A549 (cell line): ENCODE measurements at regions not wholly inside any gene's neighbourhood (a gene's known extent, or its start where the extent isn't known, plus 50 kb on each side); places are given as distances from the start of the nearest gene placed in this dataset.

Source experiments
- ATAC-seq, 2 experiments: fragments of 200-7000 bp in 1 of 2; fragments of >200 bp in 1 of 2; cut with Nextera tagmentation in 1 of 2; cut with Tn5 transposase in 1 of 2; 3 replicates each; pipeline versions ENCODE4 v1.8.0 to v1.9.1; 2018 to 2020; ENCODE audit warnings: mild to moderate bottlenecking in 1 of 2, moderate library complexity in 1 of 2
- CTCF ChIA-PET: fragments of 300-600 bp; sonication (Branson Sonifier 250); formaldehyde crosslinking; extraction: SDS; loops from one replicate; lab custom pipeline; 2021; ENCODE audit warnings: antibody characterized with exemption, inconsistent platforms; lab: Yijun Ruan, JAX
- POLR2A ChIA-PET: fragments of 350-600 bp; formaldehyde crosslinking; extraction: SDS; loops from one replicate; lab custom pipeline; 2021; ENCODE audit warnings: antibody characterized with exemption, inconsistent platforms; lab: Yijun Ruan, JAX
- DNase-seq, 2 experiments: peaks; one replicate each; pipeline versions ENCODE4 v3.0.0 to v3.0.0-alpha.2; 2011 to 2016; ENCODE audit warnings: low read depth in 1 of 2, low spot score in 1 of 2
- FAIRE-seq: peaks from 2 replicates; lab custom pipeline; 2011; peaks lifted over from hg19 to GRCh38; lab: Jason Lieb, UNC
- H3K27ac ChIP-seq, 2 experiments: fragments of >200 bp; sonication (Bioruptor Twin); formaldehyde crosslinking; 3 replicates each; pipeline ENCODE4 v1.5.1; 2016 to 2017
- H3K4me1 ChIP-seq: fragments of >200 bp; sonication (Bioruptor Twin); formaldehyde crosslinking; 3 replicates; pipeline ENCODE4 v1.6.1; 2016
- H3K4me2 ChIP-seq: fragments of >200 bp; sonication (Bioruptor Twin); formaldehyde crosslinking; 3 replicates; pipeline ENCODE4 v1.6.1; 2016
- H3K4me3 ChIP-seq: fragments of >200 bp; sonication (Bioruptor Twin); formaldehyde crosslinking; 3 replicates; pipeline ENCODE4 v1.5.1; 2016
- H3K9me3 ChIP-seq: fragments of >200 bp; sonication (Bioruptor Twin); formaldehyde crosslinking; 3 replicates; pipeline ENCODE4 v1.6.1; 2016
- ATOH8 ChIP-seq: fragments of 250-450 bp; sonication (Bioruptor Pico); IDR thresholded peaks from 2 replicates; pipeline ENCODE4 v1.5.0; 2020; ENCODE audit warnings: low read depth, mild to moderate bottlenecking, moderate library complexity
- BHLHE40 ChIP-seq: IDR thresholded peaks from 2 replicates; pipeline ENCODE4 v1.6.1; 2012; ENCODE audit warnings: low read depth, low read length, inconsistent platforms
- CBX8 ChIP-seq: fragments of 200-600 bp; sonication (generic); IDR thresholded peaks from 2 replicates; pipeline ENCODE4 v1.6.1; 2016
- CEBPB ChIP-seq, 2 experiments: fragments of >200 bp in 1 of 2; sonication (Bioruptor Twin) in 1 of 2; formaldehyde crosslinking in 1 of 2; IDR thresholded peaks; 2 replicates each; pipeline ENCODE4 v1.6.1; 2012 to 2016
- CTCF ChIP-seq: fragments of >200 bp; sonication (Bioruptor Twin); formaldehyde crosslinking; IDR thresholded peaks from 3 replicates; pipeline ENCODE4 v1.5.1; 2016
- EHF ChIP-seq: fragments of 250-450 bp; sonication (Bioruptor Pico); IDR thresholded peaks from 2 replicates; pipeline ENCODE4 v1.5.0; 2020; ENCODE audit warnings: mild to moderate bottlenecking
- EHMT2 ChIP-seq: fragments of 200-600 bp; sonication (generic); IDR thresholded peaks from 2 replicates; pipeline ENCODE4 v1.6.1; 2016; ENCODE audit warnings: antibody characterized with exemption, low read depth, mild to moderate bottlenecking, moderate library complexity
- ELK1 ChIP-seq: fragments of 150-350 bp; IDR thresholded peaks from 2 replicates; pipeline ENCODE4 v1.6.1; 2014; ENCODE audit warnings: low read depth, mild to moderate bottlenecking, low read length
- FOSL2 ChIP-seq, 2 experiments: fragments of 450-650 bp in 1 of 2; fragments of >200 bp in 1 of 2; sonication (Bioruptor Twin) in 1 of 2; formaldehyde crosslinking; IDR thresholded peaks; 2 replicates each; pipeline versions ENCODE4 v1.5.0 to v1.6.1; 2016 to 2020; ENCODE audit warnings: mild to moderate bottlenecking in 1 of 2, moderate library complexity in 1 of 2
- FOXS1 ChIP-seq: fragments of 250-450 bp; sonication (Bioruptor Pico); IDR thresholded peaks from 2 replicates; pipeline ENCODE4 v1.5.0; 2020; ENCODE audit warnings: mild to moderate bottlenecking, moderate library complexity
- GATA3 ChIP-seq: IDR thresholded peaks from 2 replicates; pipeline ENCODE4 v1.6.1; 2012; ENCODE audit warnings: borderline replicate concordance
- HOXA7 ChIP-seq: fragments of 250-450 bp; sonication (Bioruptor Pico); IDR thresholded peaks from 2 replicates; pipeline ENCODE4 v1.5.0; 2020; ENCODE audit warnings: mild to moderate bottlenecking, moderate library complexity
- JUNB ChIP-seq: fragments of >200 bp; sonication (Bioruptor Twin); formaldehyde crosslinking; IDR thresholded peaks from 2 replicates; pipeline ENCODE4 v1.6.1; 2016
- KDM1A ChIP-seq: fragments of 200-600 bp; sonication (generic); IDR thresholded peaks from 2 replicates; pipeline ENCODE4 v1.6.1; 2016; ENCODE audit warnings: low read depth, mild to moderate bottlenecking
- MAX ChIP-seq: IDR thresholded peaks from 2 replicates; pipeline ENCODE4 v1.6.1; 2012
- MAZ ChIP-seq: fragments of 150-350 bp; IDR thresholded peaks from 2 replicates; pipeline ENCODE4 v1.6.1; 2014; ENCODE audit warnings: antibody characterized with exemption, low read depth, low read length, borderline replicate concordance
- NFE2L2 ChIP-seq: fragments of 150-350 bp; conservative IDR thresholded peaks from 2 replicates; pipeline ENCODE4 v1.6.1; 2014; ENCODE audit warnings: low read length
- PBX3 ChIP-seq: IDR thresholded peaks from 2 replicates; pipeline ENCODE4 v1.6.1; 2012
- RAD21 ChIP-seq, 2 experiments: fragments of >200 bp in 1 of 2; sonication (Bioruptor Twin) in 1 of 2; formaldehyde crosslinking in 1 of 2; IDR thresholded peaks in 1 of 2; conservative IDR thresholded peaks in 1 of 2; 2 replicates in 1 of 2; 3 replicates in 1 of 2; pipeline ENCODE4 v1.6.1; 2012 to 2018; ENCODE audit warnings: inconsistent platforms in 1 of 2
- RARB ChIP-seq: fragments of 250-450 bp; sonication (Bioruptor Pico); IDR thresholded peaks from 2 replicates; pipeline ENCODE4 v1.8.0; 2021; ENCODE audit warnings: mild to moderate bottlenecking, moderate library complexity
- RNF2 ChIP-seq: fragments of 200-600 bp; sonication (generic); IDR thresholded peaks from 2 replicates; pipeline ENCODE4 v1.6.1; 2016; ENCODE audit warnings: low read depth, mild to moderate bottlenecking, antibody characterized with exemption, moderate library complexity, borderline replicate concordance
- TFCP2L1 ChIP-seq: fragments of 250-450 bp; sonication (Bioruptor Pico); IDR thresholded peaks from 2 replicates; pipeline ENCODE4 v1.5.0; 2021; ENCODE audit warnings: mild to moderate bottlenecking
- USF2 ChIP-seq: fragments of 450-650 bp; IDR thresholded peaks from 2 replicates; pipeline ENCODE4 v1.6.1; 2014; ENCODE audit warnings: antibody characterized with exemption
- ZFP36 ChIP-seq: fragments of 450-650 bp; IDR thresholded peaks from 2 replicates; pipeline ENCODE4 v1.6.1; 2014; ENCODE audit warnings: borderline replicate concordance; ENCODE audit not compliant: partially characterized antibody
- ZSCAN20 ChIP-seq: fragments of 250-450 bp; sonication (Bioruptor Pico); IDR thresholded peaks from 2 replicates; pipeline ENCODE4 v1.8.0; 2022; ENCODE audit warnings: mild to moderate bottlenecking, moderate library complexity
- WGBS: methylation state at CpG from one replicate; pipeline ENCODE4 v1.1.6; 2017; ENCODE audit errors: missing lambda C conversion rate; 5-methylcytosine and 5-hydroxymethylcytosine counted together

- WGBS = 84% methylated on average over 7 of the region's 10 CpGs
- CTCF ChIA-PET = interaction anchor here (1.0 to 2.9 kb wide), 5 partner anchors 11 to 161 kb away, joined by 3 to 11 read pairs (median 7); no protein-coding TSS in a partner anchor
- DNase-seq = no peak
- Histone ChIP-seq H3K4me2 (no peak overlapping the region), H3K4me3 (no peak overlapping the region), H3K9me3 (peaks cover 7% of the 10 kb centered on the region), H3K4me1 (peaks cover 42% of the 10 kb centered on the region), H3K27ac (peak overlapping the region; percentile 98 to 99)
- POLR2A ChIA-PET = no interaction called here
- no peak for FAIRE-seq
- no peak for ATAC-seq
- no peak for TF ChIP-seq TFCP2L1 (CRISPR knock-in tag)
- TF ChIP-seq ELK1 = no peak
- TF ChIP-seq GATA3 = no peak
- no peak for TF ChIP-seq BHLHE40
- no peak for TF ChIP-seq FOXS1 (CRISPR knock-in tag)
- no peak for TF ChIP-seq MAX
- TF ChIP-seq ZFP36 = no peak
- no peak for TF ChIP-seq USF2
- no peak for TF ChIP-seq RARB (CRISPR knock-in tag)
- TF ChIP-seq EHF (CRISPR knock-in tag) = no peak
- TF ChIP-seq PBX3 = no peak
- TF ChIP-seq KDM1A = no peak
- no peak for TF ChIP-seq RNF2
- TF ChIP-seq RAD21 (conservative IDR thresholded peaks at IDR 0.05 in 1 of 2, IDR thresholded peaks at IDR 0.05 in 1 of 2) = no peak
- no peak for TF ChIP-seq CEBPB (IDR thresholded peaks at IDR 0.05)
- TF ChIP-seq, all 56 proteins: peak for 0
Observed at GRCh38 chr16:14366974-14367707, 262.9 kb downstream of the PARN start.

GRCh38 chr16:14366447-14366846 lies 263.6 kb downstream of the PARN start:
- FAIRE-seq (no peak), DNase-seq (no peak), ATAC-seq (no peak)
- 98% methylated on average over 7 of the region's 7 CpGs for WGBS
- peak overlapping the region; percentile 98 to 99 for H3K27ac ChIP-seq
- TF ChIP-seq CEBPB (IDR thresholded peaks at IDR 0.05) (no peak), NFE2L2 (no peak), ATOH8 (no peak), CTCF (no peak), ZSCAN20 (CRISPR knock-in tag) (no peak), MAZ (no peak), JUNB (no peak), TFCP2L1 (CRISPR knock-in tag) (no peak), EHMT2 (no peak), HOXA7 (no peak), CBX8 (no peak), FOSL2 (IDR thresholded peaks at IDR 0.05) (no peak), FOSL2 (CRISPR knock-in tag; IDR thresholded peaks at IDR 0.05) (no peak)
- TF ChIP-seq, all 56 proteins: peak for 0
- ChIA-PET POLR2A (no interaction called here), CTCF (interaction anchor here (1.0 to 2.0 kb wide), 8 partner anchors 8 to 163 kb away, joined by 3 to 11 read pairs (median 3); no protein-coding TSS in a partner anchor)
- Histone ChIP-seq H3K9me3 (peaks cover 7% of the 10 kb centered on the region), H3K4me1 (peaks cover 37% of the 10 kb centered on the region), H3K4me2 (no peak overlapping the region), H3K4me3 (no peak overlapping the region)
